ENCODE measurements at regions not wholly inside any gene's neighbourhood (a gene's known extent, or its start where the extent isn't known, plus 50 kb on each side); places are given as distances from the start of the nearest gene placed in this dataset.

DNA sequence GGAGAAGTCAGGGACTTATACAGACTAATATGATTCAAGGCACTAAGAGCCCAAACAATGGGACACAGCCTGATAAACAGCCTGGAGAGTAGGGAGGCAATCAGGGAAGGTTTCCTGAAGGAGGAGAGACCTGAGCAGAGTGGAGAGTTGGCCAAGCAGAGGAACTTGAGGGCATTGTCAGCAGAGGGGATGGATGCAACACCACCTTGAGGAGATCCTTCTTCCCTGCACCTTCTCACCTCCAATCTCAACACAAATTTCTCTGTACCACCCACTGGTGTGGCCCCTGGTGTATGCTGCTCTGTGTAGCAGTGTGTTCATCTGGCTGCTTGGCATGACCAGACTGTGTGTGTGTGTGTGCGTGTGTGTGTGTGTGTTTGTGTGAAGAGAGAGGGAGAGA is 146.2 kb downstream of the WDR11 start:
- no peak for DNase-seq
- Histone ChIP-seq H3K4me3 (ENCODE audit: low read depth, low read length) (no peak overlapping the region), H3K36me3 (replicated peaks) (no peaks in the 10 kb centered on the region), H3K27me3 (replicated peaks) (no peaks in the 10 kb centered on the region), H3K27ac (no peak overlapping the region)
- TF ChIP-seq, protein P1, sequence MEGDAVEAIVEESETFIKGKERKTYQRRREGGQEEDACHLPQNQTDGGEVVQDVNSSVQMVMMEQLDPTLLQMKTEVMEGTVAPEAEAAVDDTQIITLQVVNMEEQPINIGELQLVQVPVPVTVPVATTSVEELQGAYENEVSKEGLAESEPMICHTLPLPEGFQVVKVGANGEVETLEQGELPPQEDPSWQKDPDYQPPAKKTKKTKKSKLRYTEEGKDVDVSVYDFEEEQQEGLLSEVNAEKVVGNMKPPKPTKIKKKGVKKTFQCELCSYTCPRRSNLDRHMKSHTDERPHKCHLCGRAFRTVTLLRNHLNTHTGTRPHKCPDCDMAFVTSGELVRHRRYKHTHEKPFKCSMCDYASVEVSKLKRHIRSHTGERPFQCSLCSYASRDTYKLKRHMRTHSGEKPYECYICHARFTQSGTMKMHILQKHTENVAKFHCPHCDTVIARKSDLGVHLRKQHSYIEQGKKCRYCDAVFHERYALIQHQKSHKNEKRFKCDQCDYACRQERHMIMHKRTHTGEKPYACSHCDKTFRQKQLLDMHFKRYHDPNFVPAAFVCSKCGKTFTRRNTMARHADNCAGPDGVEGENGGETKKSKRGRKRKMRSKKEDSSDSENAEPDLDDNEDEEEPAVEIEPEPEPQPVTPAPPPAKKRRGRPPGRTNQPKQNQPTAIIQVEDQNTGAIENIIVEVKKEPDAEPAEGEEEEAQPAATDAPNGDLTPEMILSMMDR (IDR thresholded peaks at IDR 0.05; ENCODE audit: low read depth, low read length, missing control alignments), result no peak
- in situ Hi-C loops (cut with HindIII; ENCODE audit: low pct_ligation_motif_present, low sequenced_read_pairs), result no loop called here

DNA sequence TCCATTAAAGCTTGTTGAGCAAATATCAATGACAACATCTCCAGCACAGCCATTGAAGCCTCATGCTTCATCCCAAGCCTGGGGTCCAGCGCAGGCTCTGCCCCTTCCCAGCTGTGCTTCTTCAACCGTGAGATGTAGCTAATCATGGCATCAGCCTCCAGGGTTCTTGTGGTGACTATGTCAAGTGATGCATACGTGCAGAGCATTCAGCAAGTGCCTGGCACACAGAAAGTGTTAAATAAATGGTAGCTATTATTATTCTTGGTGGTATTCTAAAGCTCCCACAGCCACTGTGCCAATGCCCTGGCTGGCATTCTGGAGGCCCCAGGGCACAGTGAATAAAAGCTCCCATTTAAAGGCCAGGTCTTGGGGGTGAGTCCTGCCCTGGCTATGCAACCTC is 146.6 kb downstream of the WDR11 start:
- Histone ChIP-seq H3K4me3 (ENCODE audit: low read depth, low read length) (no peak overlapping the region), H3K27ac (no peak overlapping the region), H3K36me3 (replicated peaks) (no peaks in the 10 kb centered on the region), H3K27me3 (replicated peaks) (no peaks in the 10 kb centered on the region)
- TF ChIP-seq, protein P1 (IDR thresholded peaks at IDR 0.05; ENCODE audit: low read depth, low read length, missing control alignments), result no peak
- no peak for DNase-seq
- in situ Hi-C loops (cut with HindIII; ENCODE audit: low pct_ligation_motif_present, low sequenced_read_pairs), result no loop called here

DNA sequence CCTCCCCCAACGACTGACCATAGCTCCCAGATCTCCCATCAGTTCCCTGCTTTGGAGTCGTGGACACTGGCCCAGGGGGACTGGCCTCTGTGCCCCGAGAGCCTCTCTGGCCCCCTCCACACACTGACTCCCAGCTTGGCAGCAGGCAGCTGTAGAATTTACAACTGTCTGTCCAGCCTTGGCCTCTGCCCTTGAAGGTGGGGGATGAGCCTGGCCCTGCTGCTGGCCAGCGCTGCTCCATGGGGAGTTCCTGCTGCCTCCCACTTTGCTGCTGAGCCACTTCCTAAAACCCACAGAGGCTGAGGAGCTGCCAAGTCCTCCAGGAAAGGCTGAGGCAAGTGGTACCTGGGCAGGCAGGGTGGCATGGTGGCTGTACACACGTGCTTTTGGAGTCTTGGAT is 147.1 kb downstream of the WDR11 start:
- TF ChIP-seq, protein P1 (IDR thresholded peaks at IDR 0.05; ENCODE audit: low read depth, low read length, missing control alignments), result no peak
- H3K27ac ChIP-seq, result no peak overlapping the region
- H3K36me3 ChIP-seq (replicated peaks), result no peaks in the 10 kb centered on the region
- H3K4me3 ChIP-seq (ENCODE audit: low read depth, low read length), result no peak overlapping the region
- in situ Hi-C loops (cut with HindIII; ENCODE audit: low pct_ligation_motif_present, low sequenced_read_pairs), result no loop called here
- H3K27me3 ChIP-seq (replicated peaks), result no peaks in the 10 kb centered on the region
- DNase-seq, result no peak

DNA sequence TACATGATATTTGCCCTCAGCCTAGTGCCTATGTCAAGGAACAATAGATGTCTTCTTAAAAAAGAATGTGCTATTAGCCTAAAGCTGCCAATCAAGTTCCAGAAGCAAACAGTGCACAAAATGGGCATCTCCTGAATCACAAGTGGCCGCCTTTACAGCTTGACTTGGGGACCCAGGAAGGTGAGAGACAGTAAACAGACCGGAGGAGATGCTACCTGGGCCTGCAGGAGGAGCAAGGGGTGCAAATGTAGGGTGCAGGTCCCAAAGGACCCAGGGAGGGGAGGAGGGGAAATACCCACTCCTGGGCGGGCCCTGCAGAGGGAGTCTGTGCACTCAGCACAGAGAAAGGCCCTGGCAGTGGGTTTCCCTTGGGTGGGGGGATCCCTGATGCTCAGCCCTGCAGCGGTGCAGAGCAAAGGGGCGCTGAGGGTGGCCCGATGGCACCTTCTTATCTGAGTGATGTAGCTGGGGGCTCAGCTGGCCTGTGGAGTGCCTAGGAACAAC is 147.7 kb downstream of the WDR11 start:
- TF ChIP-seq, protein P1 (IDR thresholded peaks at IDR 0.05; ENCODE audit: low read depth, low read length, missing control alignments), result no peak
- in situ Hi-C loops (cut with HindIII; ENCODE audit: low pct_ligation_motif_present, low sequenced_read_pairs), result no loop called here
- Histone ChIP-seq H3K4me3 (ENCODE audit: low read depth, low read length) (no peak overlapping the region), H3K27ac (no peak overlapping the region), H3K27me3 (replicated peaks) (no peaks in the 10 kb centered on the region), H3K36me3 (replicated peaks) (no peaks in the 10 kb centered on the region)
- no peak for DNase-seq

DNA sequence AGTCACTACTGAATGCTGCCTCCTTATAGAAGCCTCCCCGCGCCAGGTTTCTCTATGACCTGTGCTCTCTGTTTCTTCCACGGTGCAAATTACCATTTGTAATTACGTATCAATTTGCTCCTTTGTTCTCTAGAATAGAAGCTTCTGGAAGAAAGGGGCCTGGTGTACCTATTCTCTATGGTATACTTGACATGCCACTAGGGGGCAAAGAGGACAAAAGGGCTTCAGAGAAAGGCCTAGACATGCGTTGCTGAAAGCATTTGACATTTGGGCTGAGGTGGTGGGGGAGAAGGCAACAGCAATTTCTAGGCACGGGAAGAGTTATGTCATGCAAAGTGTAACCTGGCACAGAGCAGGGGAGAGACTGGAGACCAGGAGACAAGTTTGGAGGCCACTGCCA is 148.7 kb downstream of the WDR11 start:
- Histone ChIP-seq H3K36me3 (replicated peaks) (no peaks in the 10 kb centered on the region), H3K27me3 (replicated peaks) (no peaks in the 10 kb centered on the region), H3K4me3 (ENCODE audit: low read depth, low read length) (no peak overlapping the region), H3K27ac (no peak overlapping the region)
- TF ChIP-seq, protein P1 (IDR thresholded peaks at IDR 0.05; ENCODE audit: low read depth, low read length, missing control alignments), result no peak
- in situ Hi-C loops (cut with HindIII; ENCODE audit: low pct_ligation_motif_present, low sequenced_read_pairs), result no loop called here
- DNase-seq, result no peak

DNA sequence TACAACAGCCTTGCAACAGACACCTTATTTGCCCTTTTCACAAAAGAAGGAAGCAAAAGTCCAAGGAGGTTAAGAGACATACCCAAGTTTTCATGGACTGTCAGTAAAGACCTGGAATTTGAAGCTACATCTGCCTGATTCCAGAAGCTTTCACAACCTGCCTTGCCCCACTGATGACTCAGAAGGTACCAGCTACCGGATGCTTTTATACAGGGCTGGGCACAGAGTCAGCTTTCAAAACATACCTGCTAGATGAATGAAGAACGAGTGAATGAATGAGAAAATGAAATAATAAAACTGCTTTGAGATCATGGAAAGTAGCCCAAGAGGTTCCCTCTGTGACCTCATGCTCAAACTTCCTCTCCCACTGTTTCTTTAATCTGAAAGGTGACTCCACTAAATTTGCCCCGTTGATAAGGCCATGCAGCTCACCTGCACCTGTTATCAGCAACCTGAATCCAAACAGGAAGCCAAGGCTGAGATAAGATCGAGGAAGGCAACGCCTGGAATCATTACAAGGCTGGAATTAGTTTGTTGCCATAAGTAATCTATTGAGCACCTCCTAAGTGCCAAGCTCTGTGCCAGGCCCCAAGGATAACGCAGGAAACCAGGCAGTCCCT is 151.5 kb downstream of the WDR11 start:
- TF ChIP-seq, protein P1 (IDR thresholded peaks at IDR 0.05; ENCODE audit: low read depth, low read length, missing control alignments), result no peak
- H3K27me3 ChIP-seq (replicated peaks), result no peaks in the 10 kb centered on the region
- no peaks in the 10 kb centered on the region for H3K36me3 ChIP-seq (replicated peaks)
- H3K4me3 ChIP-seq (ENCODE audit: low read depth, low read length), result no peak overlapping the region
- in situ Hi-C loops (cut with HindIII; ENCODE audit: low pct_ligation_motif_present, low sequenced_read_pairs), result no loop called here
- H3K27ac ChIP-seq, result no peak overlapping the region
- no peak for DNase-seq
